Epithelial cell of prostate (primary cell): ENCODE measurements at regions not wholly inside any gene's neighbourhood (a gene's known extent, or its start where the extent isn't known, plus 50 kb on each side); places are given as distances from the start of the nearest gene placed in this dataset.
"Not testable (repeated sequence)": the region's sequence is repeated elsewhere in the genome, so short reads cannot be mapped to it uniquely, and the experiment has no call there.

Source experiments
- DNase-seq: peaks from one replicate; pipeline ENCODE4 v3.0.0-alpha.2; 2011; ENCODE audit warnings: low read depth, low spot score
- H3K27ac ChIP-seq: fragments of 450-650 bp; 2 replicates; pipeline ENCODE4 v1.5.1; 2017; ENCODE audit warnings: mild to moderate bottlenecking

DNA sequence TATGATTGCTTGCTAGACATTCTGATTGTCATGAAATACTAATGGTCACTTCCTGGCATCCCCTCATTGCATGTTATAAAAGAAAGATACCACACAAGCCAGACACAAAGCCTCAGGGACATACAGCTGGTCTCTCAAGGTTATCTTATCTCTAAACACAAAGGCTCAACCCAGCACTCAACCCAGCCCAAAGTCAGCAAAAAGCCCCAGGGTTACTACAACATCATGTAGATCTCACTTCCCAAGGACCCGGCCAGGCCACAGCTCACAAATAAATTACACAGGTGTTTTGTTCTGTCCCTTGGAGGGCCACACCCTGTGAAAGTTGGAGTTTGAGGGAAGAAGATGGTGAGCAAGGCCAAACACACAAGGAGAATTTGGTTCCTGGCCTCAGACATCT is 109.7 kb upstream of the BARHL2 start:
- H3K27ac ChIP-seq = no peak overlapping the region
- DNase-seq = no peak

DNA sequence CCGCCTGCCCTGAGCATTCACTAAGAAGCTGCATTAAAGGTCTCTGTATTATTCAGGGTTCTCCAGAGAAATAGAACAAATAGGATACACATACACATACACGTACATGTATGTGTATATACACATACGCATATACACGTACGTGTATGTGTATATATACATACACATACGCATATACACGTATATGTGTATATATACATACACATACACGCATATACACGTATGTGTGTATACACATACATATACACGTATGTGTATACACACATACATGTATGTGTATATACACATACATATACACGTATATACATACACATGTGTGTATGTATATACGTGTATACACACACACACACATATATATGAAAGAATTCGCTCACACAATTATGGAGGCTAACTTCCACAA is 108.9 kb upstream of the BARHL2 start:
- no peak for DNase-seq
- H3K27ac ChIP-seq = no peak overlapping the region

DNA sequence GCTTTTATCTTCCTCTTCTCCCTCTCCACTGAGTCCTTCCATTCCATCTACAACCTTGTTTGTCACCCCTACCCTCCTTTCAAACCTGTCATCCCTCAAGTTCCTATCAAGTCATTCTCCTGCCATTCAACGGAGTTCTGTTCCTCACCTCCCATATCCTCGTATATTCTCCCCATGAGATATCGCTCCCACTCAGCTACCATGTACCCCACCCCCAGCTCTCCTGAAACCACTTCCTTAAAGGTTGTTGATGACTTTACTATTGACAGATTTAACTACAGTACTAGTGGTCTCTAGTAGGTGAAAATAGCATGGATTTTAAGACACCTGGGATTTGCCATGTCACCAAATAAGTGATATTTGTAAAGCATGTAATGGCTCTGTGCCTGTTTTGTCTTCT is 107.4 kb upstream of the BARHL2 start:
- H3K27ac ChIP-seq = no peak overlapping the region
- DNase-seq = no peak

DNA sequence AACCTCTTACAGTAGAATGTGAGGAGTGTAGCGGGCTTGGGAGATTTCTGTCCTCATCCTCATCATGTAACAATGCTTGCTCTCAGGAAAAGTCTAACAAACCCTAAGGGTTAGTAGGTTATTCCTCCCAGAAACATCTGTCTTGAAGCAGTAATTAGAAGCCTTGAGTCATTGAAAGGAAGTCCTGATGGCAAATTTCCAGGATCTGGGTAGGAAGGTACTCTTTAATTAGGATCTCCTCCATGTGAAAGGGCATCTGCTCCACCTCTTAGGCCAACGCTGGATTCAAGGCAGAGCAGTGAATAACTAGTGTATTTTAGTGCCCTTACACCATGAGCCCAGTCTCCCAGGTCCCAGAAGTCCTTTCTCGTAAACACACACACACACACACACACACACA is 106.6 kb upstream of the BARHL2 start:
- no peak for DNase-seq
- no peak overlapping the region for H3K27ac ChIP-seq

DNA sequence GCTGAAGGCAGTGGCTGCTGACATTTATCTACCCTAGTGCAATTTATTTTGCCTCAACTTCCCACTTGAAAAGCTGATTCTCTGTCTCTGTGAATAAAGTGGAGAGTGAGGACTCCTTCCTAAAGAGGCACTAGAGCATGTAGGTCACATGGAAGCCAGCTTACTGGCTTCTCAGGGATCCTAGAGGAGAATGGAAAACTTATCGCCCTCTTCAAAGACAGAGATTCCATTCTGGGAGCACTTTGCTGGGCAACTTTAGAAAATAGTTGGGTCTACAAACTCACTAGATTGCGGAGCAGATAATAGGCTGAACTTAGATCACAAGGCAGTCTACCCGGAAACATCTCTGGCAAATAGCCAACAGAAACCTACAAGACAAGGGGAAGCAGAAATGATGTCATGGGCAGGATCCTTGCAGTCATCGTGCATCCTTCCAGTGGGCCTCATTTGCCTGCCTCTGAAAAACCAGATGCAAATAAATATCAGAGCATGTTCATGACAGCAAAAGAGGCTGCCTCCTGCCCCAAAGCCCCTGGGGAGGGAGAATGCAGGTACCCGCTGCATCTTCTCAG is 104.8 kb upstream of the BARHL2 start:
- DNase-seq = peak; percentile 12

DNA sequence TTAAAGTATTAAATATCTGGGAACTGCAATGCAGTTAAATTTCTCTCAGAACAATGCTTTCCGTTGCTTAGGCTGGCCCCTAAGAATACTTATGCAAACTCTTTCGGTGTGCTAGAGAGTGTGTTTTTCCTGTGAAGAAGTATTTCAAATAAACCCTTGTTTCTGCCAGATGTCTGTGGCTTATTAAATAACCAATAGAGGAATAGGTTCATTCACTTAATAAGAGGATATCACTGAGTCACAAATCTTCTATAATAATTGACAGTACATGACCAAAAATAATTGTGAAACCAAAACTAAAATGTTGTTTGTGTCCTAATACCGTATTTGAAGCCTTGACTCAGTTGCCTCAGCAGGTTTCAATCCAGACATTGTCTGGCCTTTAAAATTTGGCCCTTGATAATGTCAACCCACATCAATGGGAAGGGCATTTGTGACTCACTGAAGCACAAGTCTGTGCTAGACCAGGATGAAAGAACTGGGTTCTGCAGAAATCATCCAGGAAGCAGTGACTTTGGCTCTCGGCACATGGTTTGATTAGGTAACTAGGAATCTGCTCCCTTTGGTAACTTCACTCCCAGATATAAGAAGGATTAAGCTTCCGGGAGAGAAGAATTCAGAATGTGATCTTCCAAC is 104.2 kb upstream of the BARHL2 start:
- peak; percentile 70 for DNase-seq
- peak overlapping the region; percentile 26 for H3K27ac ChIP-seq

More for the DNA sequence above, 104.8 kb upstream of the BARHL2 start:
- H3K27ac ChIP-seq = peak overlapping the region; percentile 26

DNA sequence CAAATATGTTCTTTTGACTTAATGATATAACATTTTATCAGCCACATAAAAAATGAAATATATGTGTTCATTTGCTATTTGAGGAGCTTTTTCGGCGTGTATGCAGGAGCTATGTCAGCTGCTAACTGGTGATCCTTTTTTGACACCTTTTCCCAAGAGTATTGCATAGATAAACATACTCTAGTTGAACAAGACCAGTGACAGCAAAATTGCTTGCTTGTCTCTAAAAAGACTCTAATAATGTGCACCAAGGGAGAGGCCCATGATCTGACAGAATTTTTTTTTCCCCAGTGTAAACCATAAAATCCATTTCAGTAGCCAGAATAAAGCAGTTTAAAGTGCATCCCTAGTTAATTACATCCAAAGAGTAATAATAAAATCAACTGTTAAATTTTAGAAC is 103.6 kb upstream of the BARHL2 start:
- no peak for DNase-seq

DNA sequence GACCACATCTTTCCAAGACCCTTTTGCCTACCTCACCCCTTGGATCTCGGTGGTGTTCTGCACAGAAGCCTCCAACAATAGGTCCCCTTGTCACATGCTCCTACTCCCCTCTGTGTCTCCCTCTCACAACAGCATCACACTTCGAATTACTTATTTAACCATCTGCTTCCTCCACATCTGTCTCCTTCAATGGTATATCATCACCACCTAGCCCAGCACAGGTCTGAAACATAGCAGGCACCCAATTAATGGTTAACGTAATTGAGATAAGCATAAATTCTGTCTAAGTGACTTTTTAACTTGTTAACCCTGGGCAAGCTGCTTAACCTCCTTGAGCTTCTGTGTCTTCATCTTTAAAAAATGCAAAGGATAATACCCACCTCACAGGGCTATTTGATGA is 100.3 kb upstream of the BARHL2 start:
- no peak for DNase-seq
- H3K27ac ChIP-seq = no peak overlapping the region

More for the DNA sequence above, 103.6 kb upstream of the BARHL2 start:
- no peak overlapping the region for H3K27ac ChIP-seq

DNA sequence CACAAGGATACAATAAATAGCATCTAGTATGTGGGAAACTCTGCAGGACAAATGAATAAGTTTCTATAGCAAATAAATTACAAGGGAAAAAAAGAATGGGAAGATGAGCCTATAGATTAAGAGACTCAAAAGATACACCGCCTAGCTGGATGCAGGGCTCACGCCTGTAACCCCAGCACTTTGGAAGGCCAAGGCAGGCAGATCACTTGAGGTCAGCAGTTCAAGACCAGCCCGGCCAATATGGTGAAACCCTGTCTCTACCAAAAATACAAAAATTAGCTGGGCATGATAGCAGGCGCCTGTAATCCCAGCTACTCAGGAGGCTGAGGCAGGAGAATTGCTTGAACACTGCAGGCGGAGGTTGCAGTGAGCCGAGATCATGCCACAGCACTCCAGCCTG is 95.1 kb upstream of the BARHL2 start:
- not testable (repeated sequence) for H3K27ac ChIP-seq, DNase-seq

DNA sequence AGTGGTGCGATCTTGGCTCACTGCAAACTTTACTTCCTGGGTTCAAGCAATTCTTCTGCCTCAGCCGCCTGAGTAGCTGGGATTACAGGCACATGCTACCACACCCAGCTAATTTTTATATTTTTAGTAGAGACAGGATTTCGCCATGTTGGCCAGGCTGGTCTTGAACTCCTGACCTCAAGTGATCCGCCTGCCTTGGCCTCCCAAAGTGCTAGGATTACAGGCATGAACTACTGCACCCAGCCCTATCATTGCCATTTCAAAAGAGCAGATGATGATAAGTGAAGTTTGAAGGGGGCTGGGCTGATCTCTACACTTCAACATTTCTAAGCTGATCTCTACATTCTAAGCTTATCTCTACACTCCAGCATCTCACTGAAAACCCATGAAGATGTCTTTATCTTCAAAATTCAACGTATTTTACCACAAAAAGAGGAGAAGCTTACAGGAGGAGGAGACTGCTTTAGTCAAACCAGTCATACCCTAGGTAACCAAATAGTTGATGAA is 94.4 kb upstream of the BARHL2 start:
- DNase-seq, H3K27ac ChIP-seq: not testable (repeated sequence)

DNA sequence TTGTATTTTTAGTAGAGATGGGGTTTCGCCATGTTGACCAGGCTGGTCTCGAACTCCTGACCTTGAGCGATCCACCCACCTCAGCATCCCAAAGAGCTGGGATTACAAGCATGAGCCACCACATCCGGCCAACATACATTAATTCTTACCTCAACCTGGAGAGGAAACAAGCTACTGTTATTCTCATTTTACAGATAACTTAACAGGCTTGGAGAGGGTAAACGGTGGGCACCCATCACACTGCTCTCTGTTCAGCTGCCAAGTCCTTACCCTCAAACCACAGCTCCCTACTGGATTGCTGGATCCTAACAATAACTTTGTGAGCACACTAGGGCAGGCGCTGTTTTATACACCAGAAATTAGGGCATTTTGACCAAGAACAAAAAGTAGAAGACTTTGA is 93.6 kb upstream of the BARHL2 start:
- H3K27ac ChIP-seq = no peak overlapping the region
- DNase-seq = no peak

DNA sequence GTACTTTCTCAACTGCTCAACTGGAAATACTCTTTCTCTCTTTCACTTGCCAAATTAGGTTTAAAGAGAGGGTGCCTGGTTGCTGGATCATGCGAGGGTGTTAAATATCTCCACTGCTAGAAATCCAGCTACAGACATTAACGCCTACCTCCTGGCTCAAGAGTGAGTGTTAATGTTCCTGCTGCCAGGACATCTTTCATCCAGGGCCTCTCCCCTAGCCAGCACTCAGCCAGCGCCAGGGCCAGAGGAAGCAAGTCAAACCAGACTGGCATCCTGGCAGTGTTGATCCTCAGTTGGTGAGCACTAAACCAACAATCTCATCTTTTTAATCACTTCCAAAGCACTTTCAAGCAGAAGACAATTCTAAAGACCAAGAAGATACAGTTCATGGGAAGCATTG is 92.9 kb upstream of the BARHL2 start:
- no peak for DNase-seq
- no peak overlapping the region for H3K27ac ChIP-seq

DNA sequence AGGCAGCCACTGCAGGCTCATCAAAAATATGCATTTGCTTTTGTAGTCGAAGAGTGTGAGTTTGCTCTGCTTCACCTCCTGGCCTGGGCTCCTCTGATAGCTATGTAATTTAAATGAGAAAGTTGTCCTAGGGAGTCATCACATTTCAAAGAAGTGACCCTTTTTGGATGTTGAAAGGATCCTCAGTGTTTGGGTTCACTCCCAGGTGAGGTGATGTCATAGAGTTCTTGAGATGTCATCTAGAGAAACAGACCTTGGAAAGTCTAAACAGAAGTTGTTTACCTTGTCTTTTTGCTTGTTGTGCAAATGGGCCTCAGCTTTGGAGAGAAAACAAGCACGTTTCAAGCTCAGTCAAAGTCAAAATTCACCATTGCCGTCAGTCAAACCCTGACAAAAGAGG is 92.0 kb upstream of the BARHL2 start:
- no peak overlapping the region for H3K27ac ChIP-seq
- no peak for DNase-seq

DNA sequence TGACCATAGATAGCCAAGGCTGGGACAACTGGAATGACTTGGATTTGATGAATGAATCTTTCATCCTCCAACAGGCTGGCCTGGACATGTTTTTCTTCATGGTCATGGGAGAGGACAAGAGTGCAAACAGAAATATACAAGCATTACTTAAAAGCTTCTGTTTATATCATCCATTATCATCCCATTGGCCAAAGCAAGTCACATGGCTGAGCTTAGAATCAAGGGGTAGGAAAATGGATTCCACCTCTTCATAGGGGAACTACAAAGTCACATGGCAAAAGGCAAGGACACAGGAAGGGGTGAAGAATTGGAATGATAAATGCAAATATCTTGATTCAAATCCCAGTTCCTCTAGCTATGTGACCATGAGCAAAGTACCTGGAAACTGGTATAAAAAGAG is 90.2 kb upstream of the BARHL2 start:
- H3K27ac ChIP-seq = no peak overlapping the region
- DNase-seq = no peak

DNA sequence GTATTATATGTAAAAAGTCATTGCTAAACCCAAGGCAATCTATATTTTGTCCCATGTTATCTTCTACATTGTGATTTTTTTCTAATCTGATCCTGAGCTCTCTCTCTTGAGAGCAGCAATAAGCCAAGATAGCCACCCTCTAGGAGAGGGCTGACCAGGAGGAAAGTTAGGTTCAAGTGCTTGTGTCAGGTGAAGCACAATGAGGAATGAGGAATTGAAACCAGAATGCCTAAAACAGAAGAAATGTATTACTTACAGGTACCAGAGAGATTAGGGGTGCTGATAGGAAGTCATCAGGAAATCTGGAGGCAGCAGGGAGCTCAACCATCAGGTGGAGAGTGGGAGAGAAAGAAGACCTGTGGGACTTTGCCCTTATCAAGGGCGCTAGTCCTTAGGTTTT is 85.5 kb upstream of the BARHL2 start:
- no peak for DNase-seq

DNA sequence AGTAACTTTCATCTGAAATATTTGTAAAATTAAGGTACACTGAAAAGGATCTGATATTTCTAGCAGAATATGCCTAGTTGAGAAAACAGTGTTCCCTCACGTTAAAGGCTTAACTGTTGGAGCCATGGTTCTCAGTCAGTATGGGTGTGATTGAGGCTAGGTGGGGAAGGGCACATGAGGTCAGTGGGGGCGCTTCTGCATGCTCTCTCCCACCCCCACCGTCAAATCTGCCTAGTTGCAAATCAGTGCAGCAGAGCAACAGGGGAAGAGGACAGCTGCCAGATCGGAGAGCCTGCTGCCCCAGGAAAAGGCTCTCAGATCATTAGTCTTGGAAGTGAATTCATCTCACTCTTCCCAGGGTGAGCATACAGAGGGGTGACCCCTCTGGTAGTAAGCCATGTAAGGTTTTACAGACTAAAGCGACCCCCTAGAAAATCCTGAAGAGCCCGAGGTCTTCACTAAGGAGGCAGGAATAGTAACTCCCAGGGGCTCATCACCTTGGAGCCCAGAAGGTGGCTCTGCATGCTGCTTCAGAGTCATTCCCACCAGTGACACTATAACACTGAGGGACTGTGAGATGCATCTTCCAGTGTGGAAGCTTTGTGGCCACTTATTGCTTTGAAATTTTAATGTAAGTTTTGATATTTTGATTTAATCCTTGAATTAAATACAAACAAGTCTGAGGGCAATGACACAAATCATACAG is 83.1 kb upstream of the BARHL2 start:
- H3K27ac ChIP-seq = no peak overlapping the region
- no peak for DNase-seq

More for the DNA sequence above, 85.5 kb upstream of the BARHL2 start:
- H3K27ac ChIP-seq = no peak overlapping the region

DNA sequence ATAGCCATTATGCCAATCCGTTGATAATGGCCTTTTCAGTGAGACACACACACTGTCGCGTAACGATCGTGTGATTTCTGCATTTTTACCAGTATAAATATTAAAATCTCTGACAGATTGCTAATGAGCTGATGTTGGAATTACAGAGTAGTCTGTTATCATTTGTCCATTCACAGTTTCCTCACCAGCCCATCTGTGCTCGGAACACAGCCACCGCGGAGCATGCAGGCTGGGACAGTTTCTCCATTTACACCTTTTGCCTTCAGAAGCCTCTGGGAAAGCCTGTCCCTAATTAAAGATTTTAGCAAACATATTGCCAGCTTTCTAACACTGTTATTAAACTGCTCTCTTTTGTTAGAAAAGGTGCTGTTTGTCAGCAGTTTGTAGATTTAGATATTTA is 82.2 kb upstream of the BARHL2 start:
- no peak overlapping the region for H3K27ac ChIP-seq
- DNase-seq = no peak

DNA sequence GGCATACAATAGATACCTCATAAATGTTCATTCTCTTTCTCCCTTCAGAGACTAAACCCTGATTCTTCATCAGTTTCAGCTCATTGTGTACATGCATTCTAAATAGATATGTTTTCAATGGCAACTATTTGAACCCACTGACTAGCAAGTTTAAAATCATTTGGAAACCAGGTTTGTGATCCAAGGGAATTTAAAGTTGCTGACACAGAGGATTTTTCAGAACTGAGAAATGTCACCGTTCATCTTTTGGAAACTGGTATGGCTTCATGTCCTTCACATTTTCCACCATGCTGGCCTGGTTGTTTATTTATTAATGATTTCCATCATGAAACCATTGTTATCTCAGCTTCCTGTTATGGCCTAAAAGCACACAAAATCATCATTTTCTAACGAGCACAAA is 81.8 kb upstream of the BARHL2 start:
- H3K27ac ChIP-seq = no peak overlapping the region
- no peak for DNase-seq

DNA sequence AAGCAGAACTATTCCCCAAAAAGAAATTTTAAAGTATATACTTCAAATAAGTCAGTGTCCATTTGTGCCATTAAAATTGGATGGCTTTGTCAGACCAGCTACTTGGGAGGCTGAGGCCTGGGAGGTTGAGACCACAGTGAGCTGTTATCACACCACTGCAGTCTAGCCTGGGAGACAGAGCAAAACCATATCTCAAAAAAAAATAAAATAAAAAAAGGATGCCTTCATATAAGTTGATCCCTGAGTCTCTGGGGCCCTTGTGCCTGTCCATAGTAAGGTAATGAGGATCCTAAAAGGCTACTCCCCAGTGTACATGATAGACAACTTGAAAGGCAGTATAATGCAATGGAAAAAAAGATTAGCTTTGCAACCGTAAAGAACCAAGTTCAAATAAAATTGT is 81.2 kb upstream of the BARHL2 start:
- DNase-seq = no peak
- H3K27ac ChIP-seq = no peak overlapping the region

DNA sequence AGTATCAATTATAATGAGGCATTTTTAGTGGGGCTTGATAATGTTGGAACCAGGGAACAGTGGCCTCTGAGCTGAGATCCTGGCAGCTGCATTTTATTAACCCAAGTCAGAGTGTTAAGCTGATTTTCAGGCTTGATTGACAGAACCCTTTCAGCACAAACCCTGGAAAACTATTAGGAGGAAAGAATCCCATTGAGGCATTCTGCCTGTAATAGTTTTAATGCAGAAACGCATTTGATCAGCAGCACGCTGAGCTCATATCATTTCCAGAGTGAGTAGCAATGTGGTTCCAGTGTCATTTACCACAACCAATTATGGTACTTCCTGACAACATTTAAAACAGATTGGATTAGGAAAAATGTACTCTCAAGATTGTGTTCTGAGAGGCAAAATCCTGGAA is 78.3 kb upstream of the BARHL2 start:
- DNase-seq = no peak
- no peak overlapping the region for H3K27ac ChIP-seq

DNA sequence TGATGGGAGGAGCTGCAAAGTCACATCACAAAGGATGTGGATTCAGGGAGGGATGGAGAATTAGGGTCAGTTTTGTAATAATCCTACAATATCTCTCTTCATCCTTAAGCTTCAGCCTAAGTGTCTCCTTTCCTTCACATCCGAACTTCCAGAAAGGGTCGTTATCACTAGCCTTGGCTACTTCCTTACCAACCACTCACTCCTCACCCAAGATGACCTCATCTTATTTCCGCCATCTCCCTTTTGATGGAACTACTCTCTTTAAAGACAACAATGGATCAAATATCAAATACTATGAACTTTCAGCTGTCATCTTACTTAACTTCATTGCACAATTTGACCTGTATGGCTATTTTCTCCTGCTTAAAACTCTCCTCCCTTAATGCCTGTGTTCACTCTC is 69.6 kb upstream of the BARHL2 start:
- H3K27ac ChIP-seq = no peak overlapping the region
- no peak for DNase-seq
